ENCODE measurements at regions not wholly inside any gene's neighbourhood (a gene's known extent, or its start where the extent isn't known, plus 50 kb on each side); places are given as distances from the start of the nearest gene placed in this dataset.

GRCh38 chr12:115443351-115443938, 759.5 kb upstream of the TBX3 start:
- TF ChIP-seq, protein P1, sequence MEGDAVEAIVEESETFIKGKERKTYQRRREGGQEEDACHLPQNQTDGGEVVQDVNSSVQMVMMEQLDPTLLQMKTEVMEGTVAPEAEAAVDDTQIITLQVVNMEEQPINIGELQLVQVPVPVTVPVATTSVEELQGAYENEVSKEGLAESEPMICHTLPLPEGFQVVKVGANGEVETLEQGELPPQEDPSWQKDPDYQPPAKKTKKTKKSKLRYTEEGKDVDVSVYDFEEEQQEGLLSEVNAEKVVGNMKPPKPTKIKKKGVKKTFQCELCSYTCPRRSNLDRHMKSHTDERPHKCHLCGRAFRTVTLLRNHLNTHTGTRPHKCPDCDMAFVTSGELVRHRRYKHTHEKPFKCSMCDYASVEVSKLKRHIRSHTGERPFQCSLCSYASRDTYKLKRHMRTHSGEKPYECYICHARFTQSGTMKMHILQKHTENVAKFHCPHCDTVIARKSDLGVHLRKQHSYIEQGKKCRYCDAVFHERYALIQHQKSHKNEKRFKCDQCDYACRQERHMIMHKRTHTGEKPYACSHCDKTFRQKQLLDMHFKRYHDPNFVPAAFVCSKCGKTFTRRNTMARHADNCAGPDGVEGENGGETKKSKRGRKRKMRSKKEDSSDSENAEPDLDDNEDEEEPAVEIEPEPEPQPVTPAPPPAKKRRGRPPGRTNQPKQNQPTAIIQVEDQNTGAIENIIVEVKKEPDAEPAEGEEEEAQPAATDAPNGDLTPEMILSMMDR (IDR thresholded peaks at IDR 0.05 in 4 of 5, conservative IDR thresholded peaks at IDR 0.05 in 1 of 5), result no peak
- TF ChIP-seq POLR2A (IDR thresholded peaks at IDR 0.05), result no peak

Data from gastrocnemius medialis (tissue), 4 donors.